GM21786 (cell line): ENCODE measurements at regions not wholly inside any gene's neighbourhood (a gene's known extent, or its start where the extent isn't known, plus 50 kb on each side); places are given as distances from the start of the nearest gene placed in this dataset.
"Not testable (repeated sequence)": the region's sequence is repeated elsewhere in the genome, so short reads cannot be mapped to it uniquely, and the experiment has no call there.

Experiments used
- ATAC-seq: cut with Tn5 transposase; IDR thresholded peaks from one replicate; pipeline ENCODE4 v1.9.1; 2021; ENCODE audit not compliant: unreplicated experiment

DNA sequence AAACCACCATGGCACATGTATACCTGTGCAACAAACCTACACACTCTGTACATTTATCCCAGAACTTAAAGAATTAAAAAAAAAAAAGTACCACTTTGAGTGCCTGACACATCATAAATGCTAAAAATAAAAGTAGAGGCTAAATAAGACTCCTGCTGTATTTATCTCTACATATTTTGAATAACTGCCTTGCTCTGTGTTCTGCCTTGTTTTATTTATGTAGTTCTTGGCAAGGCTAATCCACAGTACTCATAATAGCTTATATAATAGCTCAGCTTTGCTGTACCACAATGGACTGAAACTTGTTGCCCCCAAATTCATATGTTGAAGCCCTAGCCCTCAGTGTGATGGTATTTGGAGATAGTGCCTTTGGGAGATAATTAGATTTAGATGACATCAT, 95.4 kb upstream of the ADAMTS9 start:
- ATAC-seq = no peak

DNA sequence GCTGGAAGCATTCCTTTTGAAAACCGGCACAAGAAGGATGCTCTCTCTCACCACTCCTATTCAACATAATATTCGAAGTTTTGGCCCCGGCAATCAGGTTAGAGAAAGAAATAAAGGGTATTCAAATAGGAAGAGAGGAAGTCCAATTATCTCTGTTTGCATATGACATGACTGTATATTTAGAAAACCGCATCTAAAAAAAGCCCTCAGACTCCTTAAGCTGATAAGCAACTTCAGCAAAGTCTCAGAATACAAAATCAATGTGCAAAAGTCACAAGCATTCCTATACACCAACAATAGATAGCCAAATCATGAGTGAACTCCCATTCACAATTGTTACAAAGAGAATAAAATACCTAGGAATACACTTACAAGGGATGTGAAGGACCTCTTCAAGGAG, 93.1 kb upstream of the ADAMTS9 start:
- ATAC-seq = not testable (repeated sequence)

DNA sequence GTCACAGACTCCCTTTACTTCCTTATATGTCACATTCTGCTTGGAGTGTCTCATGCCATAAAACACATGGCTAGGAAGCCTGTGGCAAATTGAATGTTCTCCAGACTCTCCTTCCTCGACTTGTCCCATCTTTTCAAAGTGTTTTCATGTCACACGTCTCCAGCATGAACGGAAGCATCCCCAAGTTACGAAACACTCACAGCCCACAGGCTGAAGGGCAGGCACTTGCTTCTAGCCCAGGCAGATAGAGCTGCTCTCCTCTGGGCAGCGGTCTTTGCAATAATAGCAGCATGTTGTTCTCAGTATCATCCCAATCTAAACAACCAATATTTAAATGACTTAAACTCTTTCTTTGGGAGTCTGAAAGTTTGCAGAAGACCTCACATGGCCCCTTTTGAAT, 85.3 kb upstream of the ADAMTS9 start:
- ATAC-seq = no peak

DNA sequence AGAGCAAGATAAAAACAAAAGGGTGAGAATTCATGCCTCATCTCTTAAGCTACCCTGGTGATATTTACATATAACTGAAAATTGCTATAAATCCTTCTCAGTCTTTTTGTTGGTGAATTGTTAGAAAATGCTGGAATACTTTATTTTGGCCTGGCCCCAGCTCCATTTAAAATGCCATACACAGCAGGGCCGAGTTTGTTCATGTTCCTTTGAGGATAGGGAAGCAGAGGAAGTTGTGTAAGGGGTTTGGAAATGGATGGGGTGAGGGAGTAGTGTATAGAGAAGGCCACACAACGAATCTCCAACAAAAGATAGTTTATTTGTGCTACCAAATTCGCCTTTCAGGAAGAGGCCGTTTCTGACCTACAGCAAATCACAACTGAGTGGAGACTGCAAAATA, 78.6 kb upstream of the ADAMTS9 start:
- no peak for ATAC-seq

DNA sequence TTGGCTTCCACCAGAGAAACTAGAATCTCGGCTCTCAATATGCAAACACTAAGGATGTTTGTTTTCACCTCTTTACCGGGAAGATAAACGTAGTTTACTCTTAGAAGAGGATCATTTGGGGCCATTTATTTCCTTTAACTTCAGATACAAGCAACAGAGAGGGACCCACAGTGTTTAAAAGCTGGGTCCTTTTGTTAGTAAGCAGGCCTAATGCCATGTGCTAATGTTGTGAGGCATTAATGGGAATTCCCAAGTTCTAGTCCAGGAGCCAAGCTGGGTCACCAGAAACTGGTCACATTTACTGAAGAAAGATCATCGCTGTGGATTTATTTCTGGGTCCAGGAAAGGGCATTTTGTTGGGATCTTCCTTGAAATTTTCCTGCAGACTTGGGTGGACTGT, 78.1 kb upstream of the ADAMTS9 start:
- ATAC-seq = no peak

DNA sequence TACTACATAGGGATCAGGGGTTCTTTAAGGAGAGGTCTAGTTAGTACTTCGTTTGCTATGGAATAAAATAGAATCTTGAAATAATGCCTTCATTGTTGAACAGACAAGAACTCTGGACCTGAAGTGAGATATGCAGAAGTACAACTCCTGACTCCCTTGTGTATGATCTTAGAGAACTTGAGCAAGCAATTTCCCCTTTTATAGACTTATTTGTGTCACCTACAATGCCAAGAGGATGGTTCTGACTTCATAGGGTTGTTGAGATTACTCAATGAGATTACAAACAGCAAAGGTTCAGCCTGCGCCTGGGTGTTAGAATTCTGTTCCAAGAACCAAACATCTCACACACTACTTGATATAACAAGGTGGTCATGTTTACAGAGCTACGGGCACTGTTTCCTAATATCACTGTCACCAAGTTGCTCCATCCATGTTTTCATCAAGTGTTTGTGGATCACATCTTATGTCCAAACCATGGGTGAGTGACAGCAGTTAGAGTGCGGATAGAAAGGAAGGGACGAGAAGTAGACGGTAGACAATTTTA, 76.7 kb upstream of the ADAMTS9 start:
- no peak for ATAC-seq

DNA sequence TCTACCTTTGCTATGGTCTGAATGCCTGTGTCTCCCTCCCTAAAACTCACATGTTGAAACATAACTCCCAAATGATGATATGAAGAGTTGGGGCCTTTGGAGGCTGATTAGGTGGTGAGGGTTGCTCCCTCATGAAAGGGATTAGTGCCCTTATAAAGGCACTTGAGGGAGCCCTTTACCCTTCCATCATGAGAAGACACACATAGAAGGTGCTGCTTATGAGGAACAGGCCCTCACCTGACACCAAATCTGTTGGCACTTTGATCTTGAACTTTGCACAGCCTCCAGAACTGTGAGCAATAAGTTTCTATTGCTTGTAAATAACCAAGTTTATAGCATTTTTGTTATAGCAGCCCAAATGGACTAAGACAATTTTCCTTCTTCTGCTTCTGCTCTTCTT, 76.2 kb upstream of the ADAMTS9 start:
- ATAC-seq = no peak

DNA sequence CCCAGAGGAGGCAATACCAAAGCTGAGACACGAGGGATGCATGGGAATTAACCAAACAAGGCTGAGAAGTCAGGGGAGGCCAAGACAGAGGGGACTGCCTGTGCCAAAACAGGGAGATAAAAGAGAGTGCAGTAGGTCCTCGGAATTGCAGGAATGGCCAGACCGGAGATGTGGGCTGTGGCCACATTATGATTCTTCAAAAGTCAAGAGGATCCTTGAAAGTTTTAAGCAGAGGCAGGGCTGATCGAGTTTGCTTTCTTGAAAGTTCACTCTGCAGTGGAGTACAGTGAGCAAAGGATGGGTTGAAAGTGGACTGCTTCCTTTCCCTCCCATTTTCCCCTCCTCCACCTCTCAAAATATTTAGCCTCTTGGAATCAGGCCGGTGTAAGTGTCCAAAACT, 73.9 kb upstream of the ADAMTS9 start:
- no peak for ATAC-seq

DNA sequence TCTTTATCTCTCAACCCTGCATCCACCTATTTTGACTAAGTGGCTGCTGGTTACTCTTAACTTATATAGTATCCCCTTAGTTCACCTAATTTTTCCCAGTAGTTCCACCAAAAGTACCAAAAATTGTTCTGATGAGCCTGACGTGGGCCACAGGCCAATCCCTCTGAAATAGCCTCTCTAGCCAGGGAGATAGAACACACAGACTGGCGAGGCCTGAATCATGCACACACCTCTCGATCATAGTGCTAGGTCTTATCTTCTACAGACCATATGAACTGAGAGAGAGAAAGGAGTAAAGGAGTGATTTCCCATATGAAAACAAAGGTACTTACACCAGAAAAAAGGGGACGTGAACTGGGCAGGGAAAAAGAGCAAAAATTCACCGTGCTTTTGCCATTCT, 72.5 kb upstream of the ADAMTS9 start:
- no peak for ATAC-seq

DNA sequence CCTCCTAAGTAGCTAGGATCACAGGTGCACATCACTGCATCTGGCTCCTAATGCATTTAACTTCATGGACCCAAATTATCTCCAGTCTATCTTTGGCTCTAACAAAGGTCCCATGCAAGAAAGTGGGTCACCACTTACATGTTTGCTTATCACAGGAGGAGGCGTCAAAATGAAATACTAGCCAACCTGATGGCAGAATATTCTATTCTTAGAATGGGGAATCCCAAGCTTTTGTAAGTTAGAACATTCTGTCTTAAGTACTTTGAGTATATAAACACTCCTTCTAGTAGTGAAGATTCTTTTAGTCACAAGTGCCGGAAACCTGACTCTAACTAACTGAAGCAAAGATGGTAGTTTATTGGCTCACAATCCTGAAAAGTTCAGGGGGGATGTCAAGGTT, 72.0 kb upstream of the ADAMTS9 start:
- ATAC-seq = no peak

DNA sequence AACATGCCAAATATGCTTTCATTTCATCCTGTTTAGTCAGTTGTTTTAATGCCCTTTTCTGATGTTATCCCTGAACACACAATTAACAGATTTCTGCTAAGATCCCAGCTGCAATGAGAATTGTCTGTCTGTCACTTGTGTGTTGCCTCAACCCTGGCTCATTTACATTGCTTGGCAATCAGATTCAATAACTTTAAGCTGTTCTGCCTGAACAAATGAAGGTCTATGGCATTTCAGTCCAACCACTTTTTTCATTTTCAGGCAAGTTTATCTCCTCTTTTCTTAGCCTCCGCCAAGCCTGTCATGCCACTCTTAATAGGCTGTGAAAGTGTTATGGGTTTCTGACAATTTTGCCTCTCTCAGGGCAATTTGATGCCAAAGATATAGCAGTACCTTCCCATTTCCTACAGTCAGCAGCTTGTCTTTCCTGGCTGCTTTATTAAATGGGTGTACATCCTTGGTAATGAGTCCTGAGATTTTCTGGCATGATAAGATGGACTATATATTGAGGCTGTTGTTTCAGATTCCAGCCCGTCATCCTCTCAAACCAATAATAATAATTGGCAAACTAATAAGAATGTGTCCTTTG, 68.7 kb upstream of the ADAMTS9 start:
- ATAC-seq = no peak

DNA sequence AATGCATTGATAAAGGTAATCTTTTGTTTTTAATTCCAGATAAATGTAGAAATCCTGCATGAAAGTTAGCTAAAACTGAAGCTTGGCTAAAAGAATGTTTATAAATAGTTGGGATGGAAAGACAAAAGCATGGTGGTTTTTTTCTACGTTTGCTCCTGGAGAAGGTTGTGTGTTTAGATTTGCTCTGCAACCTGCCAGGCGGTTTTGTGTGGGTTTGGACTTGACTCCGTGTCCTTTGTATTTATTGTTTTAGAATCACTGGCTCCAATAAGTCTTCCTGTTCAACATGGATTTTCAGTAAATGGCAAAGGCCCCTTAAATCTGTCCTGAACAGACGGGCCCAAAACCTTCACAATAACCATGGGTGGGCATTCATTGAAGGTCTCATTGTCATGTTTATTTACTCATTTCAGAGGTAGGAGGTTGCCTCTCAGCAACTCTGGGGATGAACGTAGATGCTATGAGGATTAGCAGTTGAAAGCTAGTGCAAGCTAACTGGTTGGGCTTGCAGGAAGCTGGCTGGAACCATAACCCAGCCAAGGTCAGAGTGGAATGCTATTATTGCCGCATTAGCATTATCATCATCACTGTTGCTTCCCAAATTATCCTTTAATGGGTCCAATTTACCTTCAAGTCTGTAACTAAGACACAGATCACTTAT, 60.6 kb upstream of the ADAMTS9 start:
- ATAC-seq = no peak

DNA sequence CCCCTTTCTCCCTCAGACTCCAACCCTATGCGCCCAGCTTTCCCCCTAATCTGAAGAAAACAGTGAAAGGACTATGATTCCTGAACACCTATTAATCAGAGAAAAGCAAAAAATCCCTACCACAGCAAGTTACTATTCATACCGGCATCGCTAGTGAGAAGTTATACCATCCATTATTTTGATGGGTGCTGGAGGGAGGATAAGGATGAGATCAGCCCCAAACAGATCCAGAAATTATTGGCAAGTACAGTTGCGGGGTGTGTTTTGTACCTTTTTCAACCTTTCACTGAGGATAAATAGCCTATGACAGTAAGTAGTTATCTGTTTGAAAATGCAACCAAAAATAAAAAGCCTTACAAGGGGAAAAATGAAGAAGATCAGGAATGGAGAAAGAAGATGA, 59.9 kb upstream of the ADAMTS9 start:
- ATAC-seq = no peak

DNA sequence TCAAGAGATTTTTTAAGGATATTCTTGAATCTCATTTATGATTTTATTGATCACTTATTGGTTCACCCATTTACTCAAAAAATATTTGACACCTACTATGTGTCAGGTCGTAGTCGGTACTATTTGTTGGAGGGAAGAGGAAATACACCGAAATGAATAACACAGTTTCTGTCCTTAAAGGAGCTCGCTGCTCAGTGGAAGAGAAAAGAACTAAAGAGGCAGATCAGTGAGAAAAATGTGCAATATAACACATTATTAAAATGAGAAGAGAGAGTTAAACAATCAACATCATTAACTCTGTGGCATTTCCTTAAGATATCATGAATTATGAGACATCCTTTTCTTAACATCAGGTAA, 56.1 kb upstream of the ADAMTS9 start:
- no peak for ATAC-seq

DNA sequence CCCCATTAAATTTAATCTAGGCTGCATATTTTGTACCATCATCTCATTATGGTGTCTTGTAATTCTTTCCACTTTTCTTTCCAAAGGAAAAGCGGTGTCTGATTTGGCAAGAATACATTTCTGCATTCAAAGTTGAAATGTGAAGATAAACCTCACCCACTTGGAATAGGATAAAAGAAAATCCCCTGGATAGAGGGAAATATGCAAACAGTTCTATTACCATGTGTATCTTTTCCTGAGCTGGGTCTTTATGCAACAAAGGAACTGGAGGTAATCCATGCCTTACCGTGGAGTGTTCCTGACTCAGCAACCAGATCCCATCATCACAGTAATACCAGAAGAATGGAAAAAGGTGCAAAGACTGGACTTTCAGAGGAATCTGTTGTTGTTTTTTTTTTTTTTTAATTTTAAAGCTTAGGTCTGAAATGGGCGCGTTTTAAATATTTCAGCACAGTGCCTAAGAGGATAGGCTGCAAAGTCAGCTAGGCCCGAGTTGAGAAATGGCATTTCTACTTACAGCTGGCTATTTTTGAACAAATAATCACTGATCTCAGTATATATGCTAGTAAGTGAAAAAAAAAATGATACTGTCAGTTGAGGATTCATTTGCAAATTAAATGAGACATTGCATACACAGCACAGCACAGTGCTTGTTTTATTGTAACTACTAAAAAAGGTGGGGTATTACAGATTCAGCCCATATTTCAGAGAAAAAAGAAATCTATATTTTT, 55.5 kb upstream of the ADAMTS9 start:
- ATAC-seq = no peak

DNA sequence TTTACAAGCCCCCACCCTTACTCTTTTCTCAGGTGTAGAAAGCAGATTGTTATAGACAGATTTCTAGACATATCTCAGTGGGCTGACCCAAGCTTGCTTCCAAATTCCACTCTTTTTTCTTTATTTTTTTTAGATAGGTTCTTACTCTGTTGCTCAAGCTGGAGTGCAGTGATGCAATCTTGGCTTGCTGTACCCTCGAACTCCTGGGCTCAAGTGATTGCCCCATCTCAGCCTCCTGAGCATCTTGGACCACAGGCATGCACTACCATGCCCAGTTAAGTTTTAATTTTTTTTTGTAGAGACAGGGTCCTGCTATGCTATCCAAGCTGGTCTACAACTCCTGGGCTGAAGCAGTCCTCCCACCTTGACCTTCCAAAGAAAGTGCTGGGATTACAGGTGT, 53.5 kb upstream of the ADAMTS9 start:
- no peak for ATAC-seq

DNA sequence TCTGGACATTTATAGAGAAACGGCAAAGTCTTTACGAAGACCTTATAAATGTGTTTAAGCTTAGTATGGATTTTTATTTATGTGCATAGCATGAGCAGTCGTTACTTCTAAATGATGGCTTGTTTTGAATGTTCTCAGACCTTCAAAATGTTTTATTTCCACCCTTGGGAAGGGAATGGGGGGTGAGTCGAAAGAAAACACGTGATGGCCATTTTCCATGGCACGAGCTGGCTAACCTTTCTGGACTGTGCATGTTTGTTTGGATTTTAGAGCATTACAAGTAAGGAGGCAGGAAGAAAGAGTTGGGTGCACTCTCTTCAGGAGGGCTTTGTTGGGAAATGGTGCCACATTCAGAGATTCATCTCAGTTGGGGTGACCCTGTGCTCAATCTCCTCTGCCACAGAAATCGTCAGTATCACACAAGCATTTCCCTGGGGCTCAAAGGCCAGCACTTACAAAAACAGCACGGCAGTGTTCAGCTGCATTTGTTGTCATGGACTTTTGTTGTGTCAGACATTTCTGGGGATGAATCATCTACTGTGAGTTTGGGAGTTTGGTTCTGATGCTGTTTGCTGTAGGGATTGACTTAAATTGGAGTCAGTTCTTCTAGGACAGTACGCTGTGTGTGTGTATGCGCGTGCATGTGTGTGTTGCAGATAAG, 52.3 kb upstream of the ADAMTS9 start:
- no peak for ATAC-seq
